Bronchial epithelial cell (primary cell): ENCODE measurements at regions not wholly inside any gene's neighbourhood (a gene's known extent, or its start where the extent isn't known, plus 50 kb on each side); places are given as distances from the start of the nearest gene placed in this dataset.

ENCODE experiments used
- DNase-seq: peaks from one replicate; pipeline ENCODE4 v3.0.0-alpha.2; 2010; ENCODE audit warnings: low read depth
- FAIRE-seq: peaks from 2 replicates; lab custom pipeline; 2011; peaks lifted over from hg19 to GRCh38; lab: Jason Lieb, UNC
- H3K27me3 ChIP-seq: 2 replicates; pipeline ENCODE4 v1.5.1; 2011; ENCODE audit warnings: low read length; ENCODE audit not compliant: control insufficient read depth, insufficient read depth
- H3K36me3 ChIP-seq: 2 replicates; pipeline ENCODE4 v1.5.1; 2011; ENCODE audit warnings: low read length; ENCODE audit not compliant: control insufficient read depth, insufficient read depth
- H3K4me3 ChIP-seq: 2 replicates; pipeline ENCODE4 v1.5.1; 2011; ENCODE audit warnings: mild to moderate bottlenecking, low read depth, low read length, control low read depth
- TF ChIP-seq, protein P1 (sequence below): IDR thresholded peaks from 2 replicates; pipeline ENCODE4 v1.5.1; 2011; ENCODE audit warnings: mild to moderate bottlenecking, moderate library complexity, low read length, control low read depth, inconsistent platforms; ENCODE audit not compliant: insufficient read depth, severe bottlenecking

DNA sequence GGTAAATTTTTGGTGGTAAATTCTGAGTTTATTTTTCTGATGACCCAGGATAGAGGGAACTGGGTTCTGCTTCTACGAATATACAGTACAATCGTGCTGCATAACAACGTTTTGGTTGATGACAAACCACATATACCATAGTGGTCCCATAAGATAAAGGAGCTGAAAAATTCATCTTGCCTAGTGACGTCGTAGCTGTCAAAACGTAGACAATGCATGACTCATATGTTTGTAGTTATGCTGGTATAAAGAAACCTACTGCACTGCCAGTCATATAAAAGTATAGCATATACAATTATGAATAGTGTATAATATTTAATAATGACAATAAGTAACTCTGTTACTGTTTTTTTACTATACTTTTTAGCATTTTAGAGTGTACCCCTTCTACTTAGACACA is 244.0 kb downstream of the GAS1 start:
- FAIRE-seq: no peak
- no peaks in the 10 kb centered on the region for H3K36me3 ChIP-seq

DNA sequence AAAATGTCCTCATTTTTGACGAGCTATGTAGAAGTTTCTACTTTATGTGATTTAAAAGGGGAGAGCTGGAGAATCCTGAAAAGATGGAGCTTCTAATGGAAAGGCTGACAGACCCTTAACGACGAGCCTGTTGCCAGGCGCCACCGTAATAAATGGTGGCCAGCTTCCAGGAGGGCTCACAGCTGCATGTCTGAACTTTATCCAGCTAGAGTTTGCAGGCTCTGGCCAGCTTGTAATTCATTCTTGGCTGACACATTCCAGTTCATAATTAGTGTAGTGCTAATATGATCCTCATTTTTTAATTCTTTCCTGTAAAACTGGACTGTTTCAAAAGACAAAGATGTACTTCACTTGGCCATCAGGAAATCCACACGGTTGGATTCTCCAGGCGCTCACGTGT is 246.7 kb downstream of the GAS1 start:
- FAIRE-seq (no peak), DNase-seq (peak; percentile 71)
- Histone ChIP-seq H3K4me3 (no peak overlapping the region), H3K27me3 (no peaks in the 10 kb centered on the region), H3K36me3 (no peaks in the 10 kb centered on the region)
- TF ChIP-seq, protein P1, sequence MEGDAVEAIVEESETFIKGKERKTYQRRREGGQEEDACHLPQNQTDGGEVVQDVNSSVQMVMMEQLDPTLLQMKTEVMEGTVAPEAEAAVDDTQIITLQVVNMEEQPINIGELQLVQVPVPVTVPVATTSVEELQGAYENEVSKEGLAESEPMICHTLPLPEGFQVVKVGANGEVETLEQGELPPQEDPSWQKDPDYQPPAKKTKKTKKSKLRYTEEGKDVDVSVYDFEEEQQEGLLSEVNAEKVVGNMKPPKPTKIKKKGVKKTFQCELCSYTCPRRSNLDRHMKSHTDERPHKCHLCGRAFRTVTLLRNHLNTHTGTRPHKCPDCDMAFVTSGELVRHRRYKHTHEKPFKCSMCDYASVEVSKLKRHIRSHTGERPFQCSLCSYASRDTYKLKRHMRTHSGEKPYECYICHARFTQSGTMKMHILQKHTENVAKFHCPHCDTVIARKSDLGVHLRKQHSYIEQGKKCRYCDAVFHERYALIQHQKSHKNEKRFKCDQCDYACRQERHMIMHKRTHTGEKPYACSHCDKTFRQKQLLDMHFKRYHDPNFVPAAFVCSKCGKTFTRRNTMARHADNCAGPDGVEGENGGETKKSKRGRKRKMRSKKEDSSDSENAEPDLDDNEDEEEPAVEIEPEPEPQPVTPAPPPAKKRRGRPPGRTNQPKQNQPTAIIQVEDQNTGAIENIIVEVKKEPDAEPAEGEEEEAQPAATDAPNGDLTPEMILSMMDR: no peak

More for the DNA sequence above, 244.0 kb downstream of the GAS1 start:
- DNase-seq: peak; percentile 62
- Histone ChIP-seq H3K27me3 (no peaks in the 10 kb centered on the region), H3K4me3 (no peak overlapping the region)
- TF ChIP-seq, protein P1: no peak

DNA sequence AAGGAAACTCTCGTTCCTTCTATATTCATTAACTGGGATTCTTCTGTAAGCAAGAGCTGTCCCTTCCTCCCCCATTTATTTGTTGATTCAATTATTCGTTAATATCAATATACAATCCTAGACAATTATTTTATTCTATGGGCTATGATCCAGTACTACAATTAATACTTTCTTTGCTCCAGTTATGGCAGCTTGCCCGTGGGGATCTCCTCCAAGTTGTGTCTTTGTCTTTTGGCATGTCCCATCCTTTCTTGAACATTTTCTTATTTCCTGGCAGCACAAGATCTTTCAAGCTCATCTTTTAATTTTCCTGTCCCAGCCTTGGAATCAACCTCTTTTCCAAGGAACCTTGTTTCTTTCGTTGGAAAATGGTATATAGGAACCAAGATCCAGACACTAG is 249.3 kb downstream of the GAS1 start:
- Histone ChIP-seq H3K36me3 (no peaks in the 10 kb centered on the region), H3K4me3 (no peak overlapping the region), H3K27me3 (no peaks in the 10 kb centered on the region)
- no peak for FAIRE-seq
- no peak for DNase-seq
- TF ChIP-seq, protein P1: no peak

DNA sequence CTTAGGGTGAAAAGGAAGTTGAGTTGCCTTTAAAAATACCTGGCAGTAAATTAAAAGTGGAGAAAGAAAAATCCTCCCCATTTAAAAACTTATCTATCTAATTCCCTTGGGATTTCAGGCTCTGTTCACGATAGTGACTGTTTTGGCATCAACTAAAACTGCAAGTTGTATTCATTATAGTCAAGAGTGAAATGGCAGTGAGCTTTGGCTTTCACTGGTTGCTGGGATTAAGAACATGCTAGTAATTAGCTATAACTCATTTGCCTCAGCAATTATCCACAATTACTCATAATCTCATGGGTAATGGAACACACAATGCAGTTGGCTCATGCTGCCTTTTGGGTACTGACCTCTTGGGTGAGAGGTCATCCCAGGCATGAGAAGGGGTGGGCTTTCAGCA is 250.1 kb downstream of the GAS1 start:
- TF ChIP-seq, protein P1: no peak
- DNase-seq (no peak), FAIRE-seq (no peak)
- no peaks in the 10 kb centered on the region for H3K27me3 ChIP-seq
- H3K4me3 ChIP-seq: no peak overlapping the region
- H3K36me3 ChIP-seq: no peaks in the 10 kb centered on the region

DNA sequence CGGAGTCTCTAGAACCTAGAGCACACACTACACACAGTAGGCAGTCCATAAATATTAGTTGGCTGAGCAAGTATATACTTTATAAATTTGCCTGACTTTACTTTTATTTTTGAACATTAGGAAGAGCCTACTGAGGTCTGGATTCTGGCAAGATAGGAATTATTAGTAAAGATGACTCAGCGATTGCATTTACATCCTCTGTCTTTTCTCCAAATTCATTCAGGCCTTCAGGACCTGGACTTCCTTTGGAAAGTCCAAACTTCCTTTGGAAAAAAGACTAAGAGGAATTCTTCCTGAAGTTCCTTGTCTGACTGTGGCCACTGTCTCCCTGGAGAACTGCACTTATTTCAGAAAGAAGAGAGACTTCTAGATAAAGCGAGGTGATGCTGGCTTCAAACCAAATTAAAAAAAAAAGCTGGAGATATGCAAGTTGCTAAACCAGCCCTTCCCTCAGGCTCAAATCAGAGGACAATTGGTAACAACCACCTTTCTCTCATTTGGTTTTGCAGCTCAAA is 251.3 kb downstream of the GAS1 start:
- Histone ChIP-seq H3K4me3 (no peak overlapping the region), H3K27me3 (no peaks in the 10 kb centered on the region), H3K36me3 (no peaks in the 10 kb centered on the region)
- FAIRE-seq: no peak
- DNase-seq: peak; percentile 45
- TF ChIP-seq, protein P1: no peak

DNA sequence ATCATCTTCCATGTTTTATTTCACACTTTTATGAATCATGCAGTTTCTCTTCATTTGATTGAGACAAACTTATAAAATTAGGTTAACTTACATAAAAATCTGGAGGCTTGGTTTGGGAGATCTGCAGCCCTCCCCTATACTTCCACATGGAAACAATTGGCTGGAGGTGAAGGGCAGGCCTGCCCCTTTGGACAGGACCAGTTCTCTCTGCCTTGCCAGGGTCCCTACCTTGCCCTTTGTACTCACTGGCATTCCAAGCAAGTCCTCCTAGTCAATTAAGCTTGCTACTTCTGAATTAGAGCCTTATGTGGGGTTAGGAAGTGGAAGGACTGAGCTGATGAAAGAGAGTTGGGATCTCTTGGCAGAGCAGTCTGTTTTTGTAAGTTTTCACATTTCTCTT is 257.3 kb downstream of the GAS1 start:
- no peak for FAIRE-seq
- TF ChIP-seq, protein P1: no peak

More for the DNA sequence above, 257.3 kb downstream of the GAS1 start:
- no peak overlapping the region for H3K4me3 ChIP-seq
- no peak for DNase-seq
- H3K27me3 ChIP-seq: no peaks in the 10 kb centered on the region
- no peaks in the 10 kb centered on the region for H3K36me3 ChIP-seq
